HepG2 (cell line): ENCODE measurements at regions not wholly inside any gene's neighbourhood (a gene's known extent, or its start where the extent isn't known, plus 50 kb on each side); places are given as distances from the start of the nearest gene placed in this dataset.

ENCODE experiments used
- ATAC-seq: fragments of 200-7000 bp; cut with Tn5 transposase; 3 replicates; pipeline ENCODE4 v1.9.1; 2020; ENCODE audit warnings: mild to moderate bottlenecking, moderate library complexity
- BruUV-seq: library from RNA; stranded (reverse); fragments of 400-500 nt; replicated peaks from 2 replicates; lab custom pipeline; 2021; lab: Mats Ljungman, UMichigan
- CTCF ChIA-PET: fragments of 300-600 bp; formaldehyde crosslinking; extraction: SDS; loops from one replicate; lab custom pipeline; 2021; ENCODE audit warnings: low total read pairs, inconsistent platforms, low intra/inter-chr PET ratio; lab: Yijun Ruan, JAX
- POLR2A ChIA-PET: fragments of 350-600 bp; sonication (Branson Sonifier 250); formaldehyde crosslinking; loops from one replicate; lab custom pipeline; 2020; ENCODE audit warnings: antibody characterized with exemption, inconsistent platforms; lab: Yijun Ruan, JAX
- DNase-seq: peaks from one replicate; pipeline ENCODE4 v3.0.0-alpha.2; 2015; ENCODE audit warnings: low spot score
- FAIRE-seq: peaks from 3 replicates; lab custom pipeline; 2011; peaks lifted over from hg19 to GRCh38; lab: Jason Lieb, UNC
- H2AFZ ChIP-seq: one replicate; pipeline ENCODE4 v1.6.1; 2011; ENCODE audit warnings: low read length, inconsistent platforms
- H3K27ac ChIP-seq: fragments of 300-600 bp; 3 replicates; pipeline ENCODE4 v1.8.0; 2011; ENCODE audit warnings: mixed run types, mild to moderate bottlenecking, mixed read lengths, low read length, inconsistent platforms; ENCODE audit not compliant: insufficient read depth; ENCODE audit errors: extremely low read length
- H3K27me3 ChIP-seq, 2 experiments: fragments of 200-600 bp in 1 of 2; 2 replicates in 1 of 2; 3 replicates in 1 of 2; pipeline versions ENCODE4 v1.6.0 to v1.8.0; 2011; ENCODE audit warnings: low read length in 2 of 2, mild to moderate bottlenecking in 2 of 2, moderate library complexity in 2 of 2, inconsistent platforms in 1 of 2; ENCODE audit not compliant: insufficient read depth in 2 of 2, control insufficient read depth in 1 of 2
- H3K36me3 ChIP-seq, 2 experiments: fragments of 200-600 bp in 1 of 2; replicated peaks in 1 of 2; 2 replicates in 1 of 2; 3 replicates in 1 of 2; pipeline versions ENCODE4 v1.5.1 to v1.8.0; 2011; ENCODE audit warnings: low read length in 2 of 2, inconsistent platforms in 1 of 2; ENCODE audit not compliant: insufficient read depth in 2 of 2, control insufficient read depth in 1 of 2
- H3K4me1 ChIP-seq: 2 replicates; pipeline ENCODE4 v1.5.1; 2012; ENCODE audit warnings: low read length, inconsistent platforms; ENCODE audit not compliant: insufficient read depth
- H3K4me2 ChIP-seq: 2 replicates; pipeline ENCODE4 v1.6.0; 2011; ENCODE audit warnings: low read depth, low read length, inconsistent platforms
- H3K4me3 ChIP-seq, 3 experiments: fragments of 200-600 bp in 1 of 3; sonication (generic), shearing (Covaris generic) in 1 of 3; replicated peaks in 1 of 3; 2 replicates each; pipeline ENCODE4 v1.5.1; 2011 to 2016; ENCODE audit warnings: low read length in 3 of 3, inconsistent platforms in 2 of 3, low read depth in 2 of 3, mild to moderate bottlenecking in 2 of 3, control low read depth in 1 of 3, mixed read lengths in 1 of 3; ENCODE audit not compliant: insufficient read depth in 1 of 3
- H3K79me2 ChIP-seq: one replicate; pipeline ENCODE4 v1.6.1; 2011; ENCODE audit warnings: low read length, inconsistent platforms; ENCODE audit not compliant: insufficient read depth
- H3K9ac ChIP-seq: 2 replicates; pipeline ENCODE4 v1.6.0; 2011; ENCODE audit warnings: mild to moderate bottlenecking, low read depth, low read length, inconsistent platforms; ENCODE audit not compliant: insufficient read depth
- H3K9me3 ChIP-seq: 2 replicates; pipeline ENCODE4 v1.5.1; 2012; ENCODE audit warnings: mild to moderate bottlenecking, low read length
- H4K20me1 ChIP-seq: 2 replicates; pipeline ENCODE4 v1.6.0; 2011; ENCODE audit warnings: inconsistent platforms, mild to moderate bottlenecking, low read length, moderate library complexity; ENCODE audit not compliant: insufficient read depth
- ARID4A ChIP-seq: sonication (generic); formaldehyde crosslinking; IDR thresholded peaks from 2 replicates; pipeline ENCODE4 v1.5.0; 2020; ENCODE audit warnings: mild to moderate bottlenecking, missing genetic modification reagents, borderline replicate concordance
- ELF1 ChIP-seq: sonication (generic); formaldehyde crosslinking; IDR thresholded peaks from 2 replicates; pipeline ENCODE4 v1.4.0; 2020; ENCODE audit warnings: missing genetic modification reagents
- FOXC1 ChIP-seq: sonication (generic); formaldehyde crosslinking; IDR thresholded peaks from 2 replicates; pipeline ENCODE4 v1.8.0; 2022; ENCODE audit warnings: mild to moderate bottlenecking, missing genetic modification reagents, borderline replicate concordance
- GABPA ChIP-seq, 2 experiments: IDR thresholded peaks; 2 replicates each; pipeline ENCODE4 v1.6.1; 2011 to 2016; ENCODE audit warnings: low read depth in 2 of 2, low read length in 1 of 2, missing biosample characterization in 1 of 2, missing genetic modification characterization in 1 of 2
- SALL1 ChIP-seq: sonication (generic); formaldehyde crosslinking; IDR thresholded peaks from 2 replicates; pipeline ENCODE4 v1.8.0; 2022; ENCODE audit warnings: mild to moderate bottlenecking, missing genetic modification reagents
- SKI ChIP-seq: fragments of 450-650 bp; IDR thresholded peaks from one replicate; pipeline ENCODE4 v1.6.1; 2018; ENCODE audit warnings: mild to moderate bottlenecking; ENCODE audit not compliant: partially characterized antibody
- ZMYM4 ChIP-seq: sonication (generic); formaldehyde crosslinking; IDR thresholded peaks from 2 replicates; pipeline ENCODE4 v1.8.1; 2023; ENCODE audit warnings: mild to moderate bottlenecking, missing genetic modification reagents
- ZNF609 ChIP-seq: sonication (generic); formaldehyde crosslinking; IDR thresholded peaks from 2 replicates; pipeline ENCODE4 v1.4.0; 2020; ENCODE audit warnings: mild to moderate bottlenecking, missing genetic modification reagents, borderline replicate concordance
- ZNF615 ChIP-seq: sonication (generic); formaldehyde crosslinking; IDR thresholded peaks from 2 replicates; pipeline ENCODE4 v1.5.0; 2020; ENCODE audit warnings: mild to moderate bottlenecking, missing genetic modification reagents, borderline replicate concordance
- ZNF616 ChIP-seq: sonication (generic); formaldehyde crosslinking; IDR thresholded peaks from 2 replicates; pipeline ENCODE4 v1.5.0; 2020; ENCODE audit warnings: low read depth, mild to moderate bottlenecking, missing genetic modification reagents
- ZSCAN21 ChIP-seq: sonication (generic); formaldehyde crosslinking; IDR thresholded peaks from 2 replicates; pipeline ENCODE4 v1.8.0; 2022; ENCODE audit warnings: mild to moderate bottlenecking, missing genetic modification reagents, moderate library complexity, borderline replicate concordance
- WGBS: methylation state at CpG from one replicate; pipeline ENCODE4 v1.1.6; 2017; ENCODE audit warnings: low lambda C conversion rate; 5-methylcytosine and 5-hydroxymethylcytosine counted together
- in situ Hi-C: cut with HindIII; loops from 2 replicates; pipeline ENCODE4 v1.10.0; 2017; ENCODE audit warnings: low pct_unique_long_range_greater_than_20kb; ENCODE audit not compliant: extremely low pct_ligation_motif_present
- intact Hi-C: fragments of 100-400 bp; cut with micrococcal nuclease; formaldehyde crosslinking; loops from one replicate; pipeline ENCODE4 v1.10.0; 2022; ENCODE audit not compliant: unreplicated experiment

GRCh38 chr20:50358166-50358565, 152.0 kb upstream of the PTPN1 start (continued):
- no peak for TF ChIP-seq ZNF609 (CRISPR knock-in tag)
- TF ChIP-seq SALL1 (CRISPR knock-in tag) = peak; percentile 20; the same call in 1 of the 2 replicates

- Histone ChIP-seq H4K20me1 (no peaks in the 10 kb centered on the region), H2AFZ (no peak overlapping the region), H3K9ac (no peak overlapping the region), H3K27me3 (peaks cover 8 to 65% of the 10 kb centered on the region in 2 experiments), H3K4me2 (no peak overlapping the region), H3K36me3 (no peaks in the 10 kb centered on the region), H3K9me3 (no peaks in the 10 kb centered on the region), H3K27ac (no peak overlapping the region), H3K4me1 (peaks cover 88% of the 10 kb centered on the region), H3K4me3 (no peak overlapping the region), H3K79me2 (no peaks in the 10 kb centered on the region)
- POLR2A ChIA-PET = interaction anchor here (1.7 kb wide), 1 partner anchor 10 kb away, joined by 10 read pairs; no protein-coding TSS in a partner anchor
- ATAC-seq (peak; percentile 5; the same call in 2 of the 3 replicates), DNase-seq (no peak), FAIRE-seq (no peak)
- intact Hi-C loops = no loop called here
- 48% methylated on average over 13 of the region's 13 CpGs for WGBS
- in situ Hi-C loops = no loop called here
- CTCF ChIA-PET = no interaction called here
- no TSS peak for BruUV-seq
- TF ChIP-seq FOXC1 = no peak
- no peak for TF ChIP-seq SKI
- TF ChIP-seq ZNF615 = no peak
- 0 out of 2 replicates have a peak, but pooled peaks have one; percentile 15 for TF ChIP-seq ARID4A (CRISPR knock-in tag)
- TF ChIP-seq GABPA (IDR thresholded peaks at IDR 0.05; ENCODE audit: low read depth, low read length) = no peak
- no peak for TF ChIP-seq GABPA (CRISPR knock-in tag; IDR thresholded peaks at IDR 0.05; ENCODE audit: low read depth)
- TF ChIP-seq ELF1 (CRISPR knock-in tag) = no peak
- TF ChIP-seq ZMYM4 (CRISPR knock-in tag) = peak; percentile 28; the same call in 1 of the 2 replicates
- TF ChIP-seq ZSCAN21 (CRISPR knock-in tag) = 0 out of 2 replicates have a peak, but pooled peaks have one; percentile 36
- no peak for TF ChIP-seq ZNF616 (CRISPR knock-in tag)
These were observed 151.2 kb upstream of the PTPN1 start for GRCh38 chr20:50358971-50359370.
